22Rv1 (cell line): ENCODE measurements at regions not wholly inside any gene's neighbourhood (a gene's known extent, or its start where the extent isn't known, plus 50 kb on each side); places are given as distances from the start of the nearest gene placed in this dataset.

Experiments used
- ZFX ChIP-seq: fragments of 450-650 bp; IDR thresholded peaks from 2 replicates; pipeline ENCODE4 v1.6.1; 2017; ENCODE audit warnings: antibody characterized with exemption, borderline replicate concordance
- TF ChIP-seq, protein P1 (sequence below): fragments of 450-650 bp; IDR thresholded peaks from 2 replicates; pipeline ENCODE4 v1.5.1; 2017; ENCODE audit warnings: mild to moderate bottlenecking

DNA sequence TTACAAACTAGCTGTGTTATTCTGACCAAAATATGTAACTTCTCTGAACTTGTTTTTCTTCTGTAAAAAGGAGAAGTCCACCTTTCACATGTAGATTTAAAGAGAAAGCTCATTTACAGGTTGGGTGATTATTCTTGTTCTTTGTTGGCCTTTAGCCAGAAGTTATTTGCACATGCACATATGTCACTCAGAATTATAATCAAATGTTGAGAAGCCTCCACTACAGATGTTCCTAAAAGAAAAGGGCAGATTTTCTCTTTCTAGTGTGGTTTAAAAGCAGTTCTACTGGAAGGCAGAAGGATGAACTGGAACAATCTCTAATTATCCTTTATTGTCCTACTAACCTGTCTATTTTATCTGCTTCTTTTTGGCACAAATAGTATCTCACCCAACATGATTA, 209.8 kb upstream of the ELAVL2 start:
- TF ChIP-seq, protein P1, sequence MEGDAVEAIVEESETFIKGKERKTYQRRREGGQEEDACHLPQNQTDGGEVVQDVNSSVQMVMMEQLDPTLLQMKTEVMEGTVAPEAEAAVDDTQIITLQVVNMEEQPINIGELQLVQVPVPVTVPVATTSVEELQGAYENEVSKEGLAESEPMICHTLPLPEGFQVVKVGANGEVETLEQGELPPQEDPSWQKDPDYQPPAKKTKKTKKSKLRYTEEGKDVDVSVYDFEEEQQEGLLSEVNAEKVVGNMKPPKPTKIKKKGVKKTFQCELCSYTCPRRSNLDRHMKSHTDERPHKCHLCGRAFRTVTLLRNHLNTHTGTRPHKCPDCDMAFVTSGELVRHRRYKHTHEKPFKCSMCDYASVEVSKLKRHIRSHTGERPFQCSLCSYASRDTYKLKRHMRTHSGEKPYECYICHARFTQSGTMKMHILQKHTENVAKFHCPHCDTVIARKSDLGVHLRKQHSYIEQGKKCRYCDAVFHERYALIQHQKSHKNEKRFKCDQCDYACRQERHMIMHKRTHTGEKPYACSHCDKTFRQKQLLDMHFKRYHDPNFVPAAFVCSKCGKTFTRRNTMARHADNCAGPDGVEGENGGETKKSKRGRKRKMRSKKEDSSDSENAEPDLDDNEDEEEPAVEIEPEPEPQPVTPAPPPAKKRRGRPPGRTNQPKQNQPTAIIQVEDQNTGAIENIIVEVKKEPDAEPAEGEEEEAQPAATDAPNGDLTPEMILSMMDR, result no peak
- no peak for TF ChIP-seq ZFX
